ENCODE measurements at regions not wholly inside any gene's neighbourhood (a gene's known extent, or its start where the extent isn't known, plus 50 kb on each side); places are given as distances from the start of the nearest gene placed in this dataset.

DNA sequence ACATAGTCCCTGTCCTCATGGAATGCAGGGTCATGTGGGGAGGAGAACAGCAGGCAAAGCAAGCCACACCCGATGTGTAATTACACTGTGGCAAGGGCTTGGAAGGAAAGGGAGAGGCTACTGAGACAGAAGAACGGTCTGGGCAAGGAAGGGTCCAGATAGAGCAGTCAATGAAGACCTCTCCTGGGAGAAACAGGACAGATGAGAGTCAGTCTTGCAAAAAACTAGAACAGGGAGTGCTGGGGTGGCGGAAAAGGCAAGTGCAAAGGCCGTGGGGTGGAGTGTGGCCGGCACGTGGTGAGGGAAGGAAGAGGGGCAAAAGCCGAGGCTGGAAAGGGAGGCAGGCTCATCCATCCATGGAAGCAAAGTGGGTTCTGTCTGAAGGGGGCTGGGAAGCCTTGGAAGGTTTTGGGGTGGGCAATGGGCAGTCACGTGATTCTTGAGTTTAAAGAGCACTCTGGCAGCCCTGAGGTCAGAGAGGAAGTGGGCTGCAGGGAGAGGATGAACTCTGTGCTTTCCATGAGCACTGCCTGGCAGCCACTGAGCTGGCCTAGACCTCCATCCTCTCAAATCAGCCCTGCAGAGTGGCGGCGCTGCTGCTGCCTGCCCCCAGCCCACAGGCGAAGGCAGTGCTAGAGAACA, 182.2 kb downstream of the INHBB start:
- TF ChIP-seq NFIC (IDR thresholded peaks at IDR 0.05) (no peak), YY1 (IDR thresholded peaks at IDR 0.05; ENCODE audit: low read depth) (no peak), CREB1 (IDR thresholded peaks at IDR 0.05; ENCODE audit: low read depth) (no peak), ZBTB7A (IDR thresholded peaks at IDR 0.05; ENCODE audit: low read depth) (no peak), TAF1 (IDR thresholded peaks at IDR 0.05; ENCODE audit: low read depth) (no peak), EP300 (IDR thresholded peaks at IDR 0.05; ENCODE audit: borderline replicate concordance) (no peak), FOXM1 (IDR thresholded peaks at IDR 0.05; ENCODE audit: borderline replicate concordance, low read depth) (no peak), EGR1 (IDR thresholded peaks at IDR 0.05) (no peak), CEBPB (IDR thresholded peaks at IDR 0.05) (no peak), TCF12 (IDR thresholded peaks at IDR 0.05; ENCODE audit: low read depth) (no peak), TEAD4 (IDR thresholded peaks at IDR 0.05) (no peak), RAD21 (IDR thresholded peaks at IDR 0.05; ENCODE audit: low read depth) (no peak)
- TF ChIP-seq, protein P1, sequence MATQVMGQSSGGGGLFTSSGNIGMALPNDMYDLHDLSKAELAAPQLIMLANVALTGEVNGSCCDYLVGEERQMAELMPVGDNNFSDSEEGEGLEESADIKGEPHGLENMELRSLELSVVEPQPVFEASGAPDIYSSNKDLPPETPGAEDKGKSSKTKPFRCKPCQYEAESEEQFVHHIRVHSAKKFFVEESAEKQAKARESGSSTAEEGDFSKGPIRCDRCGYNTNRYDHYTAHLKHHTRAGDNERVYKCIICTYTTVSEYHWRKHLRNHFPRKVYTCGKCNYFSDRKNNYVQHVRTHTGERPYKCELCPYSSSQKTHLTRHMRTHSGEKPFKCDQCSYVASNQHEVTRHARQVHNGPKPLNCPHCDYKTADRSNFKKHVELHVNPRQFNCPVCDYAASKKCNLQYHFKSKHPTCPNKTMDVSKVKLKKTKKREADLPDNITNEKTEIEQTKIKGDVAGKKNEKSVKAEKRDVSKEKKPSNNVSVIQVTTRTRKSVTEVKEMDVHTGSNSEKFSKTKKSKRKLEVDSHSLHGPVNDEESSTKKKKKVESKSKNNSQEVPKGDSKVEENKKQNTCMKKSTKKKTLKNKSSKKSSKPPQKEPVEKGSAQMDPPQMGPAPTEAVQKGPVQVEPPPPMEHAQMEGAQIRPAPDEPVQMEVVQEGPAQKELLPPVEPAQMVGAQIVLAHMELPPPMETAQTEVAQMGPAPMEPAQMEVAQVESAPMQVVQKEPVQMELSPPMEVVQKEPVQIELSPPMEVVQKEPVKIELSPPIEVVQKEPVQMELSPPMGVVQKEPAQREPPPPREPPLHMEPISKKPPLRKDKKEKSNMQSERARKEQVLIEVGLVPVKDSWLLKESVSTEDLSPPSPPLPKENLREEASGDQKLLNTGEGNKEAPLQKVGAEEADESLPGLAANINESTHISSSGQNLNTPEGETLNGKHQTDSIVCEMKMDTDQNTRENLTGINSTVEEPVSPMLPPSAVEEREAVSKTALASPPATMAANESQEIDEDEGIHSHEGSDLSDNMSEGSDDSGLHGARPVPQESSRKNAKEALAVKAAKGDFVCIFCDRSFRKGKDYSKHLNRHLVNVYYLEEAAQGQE (IDR thresholded peaks at IDR 0.05; ENCODE audit: low read depth), result no peak
- TF ChIP-seq, protein P2, sequence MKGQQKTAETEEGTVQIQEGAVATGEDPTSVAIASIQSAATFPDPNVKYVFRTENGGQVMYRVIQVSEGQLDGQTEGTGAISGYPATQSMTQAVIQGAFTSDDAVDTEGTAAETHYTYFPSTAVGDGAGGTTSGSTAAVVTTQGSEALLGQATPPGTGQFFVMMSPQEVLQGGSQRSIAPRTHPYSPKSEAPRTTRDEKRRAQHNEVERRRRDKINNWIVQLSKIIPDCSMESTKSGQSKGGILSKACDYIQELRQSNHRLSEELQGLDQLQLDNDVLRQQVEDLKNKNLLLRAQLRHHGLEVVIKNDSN (IDR thresholded peaks at IDR 0.05), result no peak
- TF ChIP-seq, protein P3, sequence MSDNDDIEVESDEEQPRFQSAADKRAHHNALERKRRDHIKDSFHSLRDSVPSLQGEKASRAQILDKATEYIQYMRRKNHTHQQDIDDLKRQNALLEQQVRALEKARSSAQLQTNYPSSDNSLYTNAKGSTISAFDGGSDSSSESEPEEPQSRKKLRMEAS (IDR thresholded peaks at IDR 0.05), result no peak

DNA sequence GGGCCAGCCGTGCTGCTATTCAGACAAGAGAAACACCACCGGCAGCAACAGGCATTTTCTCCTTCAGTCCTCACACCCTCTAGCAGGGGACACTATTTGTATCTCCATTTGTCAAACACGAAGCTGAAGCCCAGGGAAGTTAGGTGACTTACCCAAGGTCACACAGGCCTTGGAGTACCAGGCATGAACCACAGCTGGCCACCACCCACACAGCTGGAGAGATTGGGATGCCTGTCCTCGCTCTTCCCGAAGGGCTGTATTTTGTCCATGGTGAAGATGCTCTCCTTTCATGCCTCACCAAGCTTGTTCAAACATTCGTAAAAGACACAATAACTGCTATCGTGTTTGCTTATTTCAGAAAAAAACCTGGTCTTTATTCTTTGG, 182.7 kb downstream of the INHBB start:
- TF ChIP-seq CREB1 (IDR thresholded peaks at IDR 0.05; ENCODE audit: low read depth), result no peak
- TF ChIP-seq EP300 (IDR thresholded peaks at IDR 0.05; ENCODE audit: borderline replicate concordance), result no peak
- no peak for TF ChIP-seq ZBTB7A (IDR thresholded peaks at IDR 0.05; ENCODE audit: low read depth)
- TF ChIP-seq TAF1 (IDR thresholded peaks at IDR 0.05; ENCODE audit: low read depth), result no peak

DNA sequence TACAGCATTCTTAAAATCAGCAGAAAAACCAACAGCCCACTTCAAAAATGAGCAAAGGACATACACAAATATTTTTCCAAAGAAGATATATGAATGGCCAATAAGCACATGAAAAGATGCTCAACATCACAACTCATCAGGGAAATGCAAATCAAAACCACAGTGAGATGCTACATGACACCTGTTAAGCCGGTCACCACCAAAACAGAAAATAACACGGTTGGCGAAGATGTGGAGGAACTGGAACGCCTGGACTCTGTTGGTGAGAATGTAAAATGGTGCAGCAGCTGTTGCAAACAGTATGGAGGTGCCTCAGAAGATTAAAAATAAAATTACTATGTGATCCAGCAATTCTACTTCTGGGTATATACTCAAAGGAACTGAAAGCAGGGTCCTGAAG, 184.8 kb downstream of the INHBB start:
- TF ChIP-seq CREB1 (IDR thresholded peaks at IDR 0.05; ENCODE audit: low read depth), result no peak
- no peak for TF ChIP-seq YY1 (IDR thresholded peaks at IDR 0.05; ENCODE audit: low read depth)
- TF ChIP-seq, protein P3 (IDR thresholded peaks at IDR 0.05), result no peak
- TF ChIP-seq NFIC (IDR thresholded peaks at IDR 0.05), result no peak
- no peak for TF ChIP-seq TAF1 (IDR thresholded peaks at IDR 0.05; ENCODE audit: low read depth)
- no peak for TF ChIP-seq TCF12 (IDR thresholded peaks at IDR 0.05; ENCODE audit: low read depth)
- no peak for TF ChIP-seq FOXM1 (IDR thresholded peaks at IDR 0.05; ENCODE audit: borderline replicate concordance, low read depth)
- no peak for TF ChIP-seq EGR1 (IDR thresholded peaks at IDR 0.05)
- TF ChIP-seq EP300 (IDR thresholded peaks at IDR 0.05; ENCODE audit: borderline replicate concordance), result no peak
- TF ChIP-seq CEBPB (IDR thresholded peaks at IDR 0.05), result no peak
- TF ChIP-seq, protein P1 (IDR thresholded peaks at IDR 0.05; ENCODE audit: low read depth), result no peak
- no peak for TF ChIP-seq ZBTB7A (IDR thresholded peaks at IDR 0.05; ENCODE audit: low read depth)
- TF ChIP-seq RAD21 (IDR thresholded peaks at IDR 0.05; ENCODE audit: low read depth), result no peak
- TF ChIP-seq TEAD4 (IDR thresholded peaks at IDR 0.05), result no peak
- TF ChIP-seq, protein P2 (IDR thresholded peaks at IDR 0.05), result no peak

DNA sequence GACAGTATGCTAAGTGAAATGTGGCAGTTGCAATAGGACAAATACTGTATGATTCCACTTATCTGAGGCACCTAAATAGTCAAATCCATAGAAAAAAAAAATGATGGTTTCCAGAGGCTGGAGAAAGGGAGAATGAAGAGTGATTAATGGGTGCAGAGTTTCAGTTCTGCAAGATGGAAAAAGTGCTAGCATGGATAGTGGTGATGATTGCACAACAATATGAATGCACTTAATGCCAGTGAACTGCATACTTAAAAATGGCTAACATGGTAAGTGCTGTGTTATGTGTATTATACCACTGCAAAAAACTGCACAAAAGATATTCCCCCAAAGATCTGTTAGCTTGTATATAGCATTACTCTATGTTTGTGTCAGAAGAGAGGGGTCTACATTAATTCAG, 185.4 kb downstream of the INHBB start:
- TF ChIP-seq, protein P1 (IDR thresholded peaks at IDR 0.05; ENCODE audit: low read depth), result no peak
- TF ChIP-seq CREB1 (IDR thresholded peaks at IDR 0.05; ENCODE audit: low read depth), result no peak
- TF ChIP-seq EGR1 (IDR thresholded peaks at IDR 0.05), result no peak
- no peak for TF ChIP-seq NFIC (IDR thresholded peaks at IDR 0.05)
- no peak for TF ChIP-seq RAD21 (IDR thresholded peaks at IDR 0.05; ENCODE audit: low read depth)
- no peak for TF ChIP-seq TEAD4 (IDR thresholded peaks at IDR 0.05)
- no peak for TF ChIP-seq YY1 (IDR thresholded peaks at IDR 0.05; ENCODE audit: low read depth)
- no peak for TF ChIP-seq ZBTB7A (IDR thresholded peaks at IDR 0.05; ENCODE audit: low read depth)
- TF ChIP-seq TAF1 (IDR thresholded peaks at IDR 0.05; ENCODE audit: low read depth), result no peak
